ENCODE measurements at regions not wholly inside any gene's neighbourhood (a gene's known extent, or its start where the extent isn't known, plus 50 kb on each side); places are given as distances from the start of the nearest gene placed in this dataset.

DNA sequence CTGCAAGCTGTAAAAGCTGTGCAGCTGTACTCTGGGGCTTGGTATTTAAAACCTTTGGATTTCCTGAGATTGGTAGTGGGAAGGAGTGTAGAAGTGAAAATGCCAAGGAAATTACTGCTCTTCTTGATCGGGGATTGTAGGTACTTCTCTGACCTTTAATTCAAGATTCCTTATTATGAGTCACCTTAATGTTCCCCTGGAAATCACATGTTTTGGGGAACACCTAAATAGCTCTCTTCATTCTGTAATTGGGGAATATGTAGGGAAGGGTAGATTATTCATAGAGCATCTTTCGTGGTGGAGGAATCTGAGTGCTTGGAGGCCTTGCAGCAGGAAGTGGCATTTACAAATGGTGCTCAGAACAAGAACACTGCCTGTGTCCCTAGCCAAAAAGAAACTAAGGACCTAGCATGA, 137.8 kb downstream of the UCHL1 start:
- no peaks in the 10 kb centered on the region for H3K79me2 ChIP-seq (ENCODE audit: control insufficient read depth, insufficient read depth, low read length)

DNA sequence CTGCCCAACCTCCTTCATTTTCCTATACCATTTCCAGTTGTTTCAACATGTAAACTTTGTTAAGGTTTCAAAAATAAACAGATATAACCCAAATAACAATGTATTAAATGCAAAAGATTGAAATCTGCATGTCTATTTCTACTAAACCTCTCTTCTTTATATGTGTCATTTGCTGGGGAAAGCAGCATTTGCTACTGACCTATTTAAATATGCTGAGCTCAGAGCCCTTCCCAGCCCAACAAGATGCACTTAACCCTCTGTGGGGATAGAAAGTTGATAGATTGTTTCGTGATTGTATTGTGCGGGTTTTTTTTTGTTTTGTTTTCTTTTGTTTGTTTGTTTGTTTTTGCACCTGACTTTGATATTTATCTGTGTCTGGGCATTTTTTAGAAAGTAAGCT, 139.5 kb downstream of the UCHL1 start:
- Mint-ChIP-seq H3K4me1 (no peaks in the 10 kb centered on the region), H3K27ac (no peak overlapping the region), H3K9me3 (ENCODE audit: insufficient read depth) (peaks cover 2% of the 10 kb centered on the region), H3K27me3 (peaks cover 10% of the 10 kb centered on the region), H3K4me3 (no peak overlapping the region)
- CTCF ChIA-PET = no interaction called here
- no peak for ATAC-seq (ENCODE audit: low read depth)
- no peaks in the 10 kb centered on the region for H3K27me3 ChIP-seq (replicated peaks in 1 of 4; ENCODE audit: control extremely low read depth in 1 of 4, control insufficient read depth in 3 of 4, insufficient read depth in 4 of 4, low read length in 3 of 4)
- H3K27ac ChIP-seq (ENCODE audit: low read length in 2 of 2) = no peak overlapping the region
- H3K4me2 ChIP-seq (replicated peaks; ENCODE audit: low read depth, low read length, poor library complexity, severe bottlenecking) = no peak overlapping the region
- no peaks in the 10 kb centered on the region for H3K9me3 ChIP-seq (ENCODE audit: control extremely low read depth in 1 of 3, control insufficient read depth in 2 of 3, insufficient read depth in 1 of 3, low read length in 2 of 3)
- H3K79me2 ChIP-seq (ENCODE audit: control insufficient read depth, insufficient read depth, low read length) = no peaks in the 10 kb centered on the region
- H3K4me3 ChIP-seq (ENCODE audit: control extremely low read depth in 1 of 5, extremely low read depth in 1 of 5, insufficient read depth in 1 of 5, low read depth in 2 of 5, low read length in 4 of 5) = no peak overlapping the region
- no peaks in the 10 kb centered on the region for H3K4me1 ChIP-seq (ENCODE audit: control insufficient read depth in 2 of 2, insufficient read depth in 2 of 2, low read length in 2 of 2)
- H3K9ac ChIP-seq (ENCODE audit: low read length) = no peak overlapping the region
- no peaks in the 10 kb centered on the region for H3K36me3 ChIP-seq (replicated peaks in 1 of 2; ENCODE audit: control extremely low read depth in 1 of 2, control insufficient read depth in 1 of 2, extremely low read depth in 1 of 2, insufficient read depth in 2 of 2, low read length in 1 of 2)
- no CpG with 5 or more reads among the region's 2 CpGs for WGBS (ENCODE audit: insufficient coverage)
- no peaks in the 10 kb centered on the region for H4K20me1 ChIP-seq (ENCODE audit: control insufficient read depth, insufficient read depth, low read length, poor library complexity, severe bottlenecking)
- POLR2A ChIA-PET = no interaction called here
- no peak for DNase-seq
- no peak overlapping the region for H2AFZ ChIP-seq (ENCODE audit: insufficient read depth, low read depth, low read length, poor library complexity, severe bottlenecking)
- intact Hi-C loops (cut with micrococcal nuclease) = no loop called here
- TF ChIP-seq, protein P1, sequence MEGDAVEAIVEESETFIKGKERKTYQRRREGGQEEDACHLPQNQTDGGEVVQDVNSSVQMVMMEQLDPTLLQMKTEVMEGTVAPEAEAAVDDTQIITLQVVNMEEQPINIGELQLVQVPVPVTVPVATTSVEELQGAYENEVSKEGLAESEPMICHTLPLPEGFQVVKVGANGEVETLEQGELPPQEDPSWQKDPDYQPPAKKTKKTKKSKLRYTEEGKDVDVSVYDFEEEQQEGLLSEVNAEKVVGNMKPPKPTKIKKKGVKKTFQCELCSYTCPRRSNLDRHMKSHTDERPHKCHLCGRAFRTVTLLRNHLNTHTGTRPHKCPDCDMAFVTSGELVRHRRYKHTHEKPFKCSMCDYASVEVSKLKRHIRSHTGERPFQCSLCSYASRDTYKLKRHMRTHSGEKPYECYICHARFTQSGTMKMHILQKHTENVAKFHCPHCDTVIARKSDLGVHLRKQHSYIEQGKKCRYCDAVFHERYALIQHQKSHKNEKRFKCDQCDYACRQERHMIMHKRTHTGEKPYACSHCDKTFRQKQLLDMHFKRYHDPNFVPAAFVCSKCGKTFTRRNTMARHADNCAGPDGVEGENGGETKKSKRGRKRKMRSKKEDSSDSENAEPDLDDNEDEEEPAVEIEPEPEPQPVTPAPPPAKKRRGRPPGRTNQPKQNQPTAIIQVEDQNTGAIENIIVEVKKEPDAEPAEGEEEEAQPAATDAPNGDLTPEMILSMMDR (IDR thresholded peaks at IDR 0.05) = no peak
- no peak for TF ChIP-seq EZH2 (IDR thresholded peaks at IDR 0.05; ENCODE audit: borderline replicate concordance, insufficient read depth, low read depth, low read length, poor library complexity, severe bottlenecking)

More for the DNA sequence above, 137.8 kb downstream of the UCHL1 start:
- intact Hi-C loops (cut with micrococcal nuclease) = no loop called here
- Histone ChIP-seq H4K20me1 (ENCODE audit: control insufficient read depth, insufficient read depth, low read length, poor library complexity, severe bottlenecking) (no peaks in the 10 kb centered on the region), H3K4me1 (ENCODE audit: control insufficient read depth in 2 of 2, insufficient read depth in 2 of 2, low read length in 2 of 2) (no peaks in the 10 kb centered on the region), H2AFZ (ENCODE audit: insufficient read depth, low read depth, low read length, poor library complexity, severe bottlenecking) (no peak overlapping the region), H3K27ac (ENCODE audit: low read length in 2 of 2) (no peak overlapping the region), H3K9ac (ENCODE audit: low read length) (no peak overlapping the region), H3K27me3 (replicated peaks in 1 of 4; ENCODE audit: control extremely low read depth in 1 of 4, control insufficient read depth in 3 of 4, insufficient read depth in 4 of 4, low read length in 3 of 4) (no peaks in the 10 kb centered on the region), H3K36me3 (replicated peaks in 1 of 2; ENCODE audit: control extremely low read depth in 1 of 2, control insufficient read depth in 1 of 2, extremely low read depth in 1 of 2, insufficient read depth in 2 of 2, low read length in 1 of 2) (no peaks in the 10 kb centered on the region), H3K9me3 (ENCODE audit: control extremely low read depth in 1 of 3, control insufficient read depth in 2 of 3, insufficient read depth in 1 of 3, low read length in 2 of 3) (no peaks in the 10 kb centered on the region), H3K4me3 (ENCODE audit: control extremely low read depth in 1 of 5, extremely low read depth in 1 of 5, insufficient read depth in 1 of 5, low read depth in 2 of 5, low read length in 4 of 5) (no peak overlapping the region), H3K4me2 (replicated peaks; ENCODE audit: low read depth, low read length, poor library complexity, severe bottlenecking) (no peak overlapping the region)
- H3K4me1 Mint-ChIP-seq = no peaks in the 10 kb centered on the region
- H3K27me3 Mint-ChIP-seq = peaks cover 10% of the 10 kb centered on the region
- no peak for TF ChIP-seq EZH2 (IDR thresholded peaks at IDR 0.05; ENCODE audit: borderline replicate concordance, insufficient read depth, low read depth, low read length, poor library complexity, severe bottlenecking)
- TF ChIP-seq, protein P1 (IDR thresholded peaks at IDR 0.05) = no peak
- POLR2A ChIA-PET = no interaction called here
- DNase-seq (no peak), ATAC-seq (ENCODE audit: low read depth) (no peak)
- peaks cover 2% of the 10 kb centered on the region for H3K9me3 Mint-ChIP-seq (ENCODE audit: insufficient read depth)
- H3K27ac Mint-ChIP-seq = no peak overlapping the region
- CTCF ChIA-PET = no interaction called here
- H3K4me3 Mint-ChIP-seq = no peak overlapping the region
- 80% methylated on average over 1 of the region's 2 CpGs for WGBS (ENCODE audit: insufficient coverage)

All from B cell (primary cell).